Activated CD4-positive, alpha-beta T cell treated with anti-CD3 and anti-CD28 coated beads for 48 hours (primary cell): ENCODE measurements at regions not wholly inside any gene's neighbourhood (a gene's known extent, or its start where the extent isn't known, plus 50 kb on each side); places are given as distances from the start of the nearest gene placed in this dataset.
"Not testable (repeated sequence)": the region's sequence is repeated elsewhere in the genome, so short reads cannot be mapped to it uniquely, and the experiment has no call there.

Experiments used
- DNase-seq: peaks from one replicate; pipeline ENCODE4 v3.0.0-alpha.2; 2020

- DNase-seq = no peak
Observed at GRCh38 chr6:44036699-44037101, 90.6 kb downstream of the MRPL14 start.

DNA sequence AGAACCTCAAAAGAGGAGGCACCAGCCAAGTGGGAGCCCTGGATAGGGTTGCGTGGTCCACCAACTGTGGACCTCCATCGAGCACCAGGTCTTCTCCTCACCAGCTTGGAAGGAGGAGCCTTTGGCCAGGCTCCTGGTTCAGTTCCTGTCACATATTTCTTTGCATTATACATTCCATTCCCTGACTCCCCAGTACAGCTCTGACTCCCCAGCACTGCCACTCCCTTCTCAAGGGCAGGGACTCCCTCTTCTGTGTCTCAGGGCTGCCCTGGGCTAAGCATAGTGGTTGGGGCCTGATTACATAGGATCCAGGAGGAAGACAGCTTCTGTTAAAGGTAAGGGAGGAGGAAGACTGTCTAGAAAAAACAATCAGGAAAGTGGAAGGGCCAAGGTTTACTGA lies 91.1 kb downstream of the MRPL14 start:
- no peak for DNase-seq

- DNase-seq = no peak
Observed at GRCh38 chr6:44035621-44036020, 91.6 kb downstream of the MRPL14 start.

- DNase-seq = no peak
Observed at GRCh38 chr6:44034931-44035345, 92.3 kb downstream of the MRPL14 start.

- no peak for DNase-seq
Observed at GRCh38 chr6:44034391-44034861, 92.8 kb downstream of the MRPL14 start.

GRCh38 chr6:44030812-44031454 lies 96.3 kb downstream of the MRPL14 start:
- DNase-seq = no peak

- DNase-seq = no peak
Observed at GRCh38 chr6:44029444-44030185, 97.6 kb downstream of the MRPL14 start.

DNA sequence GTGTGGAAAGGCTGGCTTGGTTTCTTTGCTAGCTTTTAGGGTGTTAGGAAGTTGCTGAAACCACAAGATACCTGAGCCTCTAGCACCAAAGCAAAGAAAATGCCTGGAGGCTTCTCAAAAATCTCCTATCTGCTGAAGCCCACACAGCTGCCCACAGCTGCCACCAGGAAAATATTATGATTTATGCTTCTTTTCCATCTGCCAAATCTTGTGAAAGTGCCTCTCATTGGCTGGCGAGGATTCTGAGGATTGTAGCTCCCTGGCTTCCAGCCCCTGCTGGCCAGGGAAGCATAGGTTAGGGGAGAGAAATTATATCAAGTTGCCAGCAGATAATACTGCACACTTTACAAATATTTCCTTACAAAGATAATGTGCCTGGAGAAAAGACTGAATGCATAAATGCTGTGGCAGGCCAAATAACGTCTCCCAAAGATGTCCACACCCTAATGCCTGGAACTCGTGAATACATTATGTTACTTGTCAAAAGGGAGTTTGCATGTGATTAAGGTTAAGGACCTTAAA lies 98.4 kb downstream of the MRPL14 start:
- DNase-seq = no peak

DNA sequence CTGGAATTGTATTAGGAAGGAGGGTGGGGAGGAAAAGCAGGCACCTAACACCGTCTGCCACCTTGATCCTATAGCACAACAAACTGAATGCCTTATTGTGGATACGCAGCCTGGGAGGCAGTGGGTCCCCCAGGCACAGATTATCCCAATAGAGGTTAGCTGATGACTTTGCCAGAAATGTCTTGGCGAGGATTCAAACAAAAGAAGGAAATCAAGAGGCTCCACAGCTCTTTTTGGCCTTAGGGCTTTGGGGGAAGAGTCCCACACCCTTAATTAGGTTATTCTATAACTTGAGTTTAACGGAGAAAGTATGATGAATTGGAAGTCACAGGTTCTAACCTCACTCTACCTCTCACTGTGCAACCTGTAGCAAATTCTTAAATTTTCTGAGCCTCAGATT lies 102.0 kb downstream of the MRPL14 start:
- DNase-seq = no peak

- no peak for DNase-seq
Observed at GRCh38 chr6:44024574-44025219, 102.6 kb downstream of the MRPL14 start.

DNA sequence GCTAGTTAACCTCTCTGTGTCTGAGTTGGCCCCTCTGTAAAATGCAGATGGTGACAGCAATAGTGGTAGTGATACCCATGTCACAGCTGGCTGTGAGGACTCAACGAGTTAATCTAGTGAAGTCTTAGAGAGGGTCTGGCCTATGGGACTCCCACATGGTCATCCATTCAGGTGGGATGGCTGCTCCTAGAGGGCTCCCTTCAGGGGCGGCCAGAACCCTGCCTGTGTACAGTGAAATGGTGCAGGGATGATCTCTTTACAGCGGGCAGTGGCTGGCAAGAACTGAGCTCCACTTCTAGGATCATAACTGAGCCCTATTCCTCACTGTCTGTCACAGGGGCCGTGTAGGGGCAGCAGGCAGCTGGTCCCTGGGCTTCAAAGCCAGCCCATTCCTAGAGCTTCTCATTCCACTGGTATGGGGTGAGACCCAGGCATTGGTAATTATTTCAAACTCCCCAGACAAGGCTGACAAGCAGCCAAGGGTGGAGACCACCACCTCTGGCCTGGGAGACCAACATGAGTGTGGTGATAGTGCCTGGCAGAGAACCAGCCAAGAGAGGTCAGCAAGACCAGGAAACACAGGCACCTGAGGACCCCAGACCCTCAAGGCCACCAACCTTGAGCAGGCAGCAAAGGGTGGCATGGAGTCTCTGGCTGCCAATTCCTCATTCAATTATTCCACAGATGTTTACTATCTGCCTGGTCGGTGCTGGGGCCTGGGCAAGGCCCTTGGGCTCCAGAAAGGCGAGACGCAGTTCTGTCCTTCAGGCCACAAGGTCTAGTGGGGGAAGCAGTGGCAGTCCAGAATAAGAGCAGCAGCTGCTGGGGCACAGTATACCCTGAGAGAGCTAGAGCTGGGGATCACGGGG lies 103.4 kb downstream of the MRPL14 start:
- no peak for DNase-seq

DNA sequence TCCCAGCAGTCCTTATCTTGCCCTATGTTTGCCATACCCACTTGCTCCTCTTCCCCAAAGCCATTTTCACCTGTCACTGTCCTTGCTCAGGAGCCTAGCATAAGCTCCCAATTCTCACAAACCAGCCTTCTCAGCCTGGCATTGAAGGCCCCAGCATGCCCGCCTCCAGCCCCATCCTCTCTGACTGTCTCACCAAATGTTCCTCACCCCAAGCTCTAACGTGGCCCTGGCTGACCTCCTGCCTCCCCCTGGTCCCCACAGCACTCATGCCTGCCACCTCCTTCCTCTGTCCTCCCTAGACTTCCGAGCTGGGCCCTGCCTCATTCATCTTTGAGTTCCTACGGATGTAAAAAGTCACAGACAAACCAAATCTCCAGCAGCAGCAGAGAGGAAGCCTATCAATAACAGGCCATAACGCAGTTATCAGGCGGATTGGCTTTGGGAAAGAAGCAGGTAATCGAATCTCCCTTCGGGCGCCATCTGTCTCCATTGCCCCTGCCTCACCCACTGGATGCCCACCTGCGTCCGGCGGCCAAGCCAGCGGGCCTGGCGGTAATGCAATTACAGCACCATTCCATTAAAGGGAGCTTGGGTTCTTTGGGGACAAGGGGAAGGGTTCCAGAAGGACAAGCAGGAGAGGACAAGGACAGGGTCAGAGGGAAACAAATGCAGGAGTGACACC lies 104.4 kb downstream of the MRPL14 start:
- no peak for DNase-seq

- DNase-seq = no peak
Observed at GRCh38 chr6:44022296-44022661, 105.0 kb downstream of the MRPL14 start.

GRCh38 chr6:44021589-44022295 lies 105.5 kb downstream of the MRPL14 start:
- DNase-seq = no peak

DNA sequence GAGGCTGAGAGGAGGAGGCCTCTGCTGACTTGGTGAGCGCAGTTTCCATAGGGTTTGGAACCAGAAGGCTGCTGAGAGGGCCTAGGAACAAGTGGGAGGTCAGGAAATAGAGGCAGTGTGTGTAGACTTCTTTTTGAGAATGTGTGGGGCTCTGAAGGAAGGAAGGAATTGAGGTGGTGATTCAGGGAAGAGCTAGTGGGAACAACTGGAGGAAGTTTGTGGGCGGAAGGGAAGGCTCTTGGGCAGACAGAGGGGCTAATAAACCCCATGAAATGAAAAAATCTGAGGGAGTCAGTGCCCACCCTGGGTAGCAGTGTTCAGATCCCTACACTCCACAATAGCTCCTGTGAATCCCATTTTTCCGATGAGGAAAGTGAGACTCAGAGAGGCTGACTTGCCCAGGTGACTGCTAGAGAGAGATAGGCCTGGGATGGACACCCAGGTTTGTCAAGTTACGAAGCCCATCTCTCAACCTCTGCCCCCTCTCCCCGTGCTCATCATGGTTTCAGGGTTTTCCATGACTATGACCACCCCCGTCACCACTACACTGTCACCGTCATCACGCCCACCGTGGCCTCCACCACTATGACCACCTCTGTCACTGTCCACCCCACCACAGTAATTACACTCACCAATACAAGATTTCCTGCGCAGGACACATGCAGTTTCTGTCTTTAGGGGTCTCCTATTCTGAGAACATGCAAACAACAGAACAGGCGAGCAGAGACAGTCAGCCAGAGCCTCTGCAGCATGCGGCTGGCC lies 106.4 kb downstream of the MRPL14 start:
- no peak for DNase-seq

DNA sequence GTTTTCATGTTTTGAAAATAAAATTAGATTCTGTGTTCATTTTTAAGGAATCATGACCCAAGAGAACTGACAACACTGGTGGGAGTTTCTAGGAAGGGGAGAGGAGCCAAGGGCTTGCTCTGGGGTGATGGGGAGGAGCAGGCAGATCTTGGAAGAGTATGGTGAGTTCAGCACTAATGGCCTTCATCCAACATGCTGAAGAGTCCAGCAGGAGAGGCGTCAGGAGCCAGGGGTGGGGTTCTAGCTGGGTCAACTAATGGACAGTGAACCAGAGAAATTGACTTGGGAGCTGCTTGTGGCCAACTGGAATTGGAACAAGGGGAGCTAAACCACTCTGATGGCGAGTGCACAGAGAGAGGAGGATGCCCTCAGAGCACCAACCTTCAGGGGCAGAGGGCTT lies 107.1 kb downstream of the MRPL14 start:
- no peak for DNase-seq

DNA sequence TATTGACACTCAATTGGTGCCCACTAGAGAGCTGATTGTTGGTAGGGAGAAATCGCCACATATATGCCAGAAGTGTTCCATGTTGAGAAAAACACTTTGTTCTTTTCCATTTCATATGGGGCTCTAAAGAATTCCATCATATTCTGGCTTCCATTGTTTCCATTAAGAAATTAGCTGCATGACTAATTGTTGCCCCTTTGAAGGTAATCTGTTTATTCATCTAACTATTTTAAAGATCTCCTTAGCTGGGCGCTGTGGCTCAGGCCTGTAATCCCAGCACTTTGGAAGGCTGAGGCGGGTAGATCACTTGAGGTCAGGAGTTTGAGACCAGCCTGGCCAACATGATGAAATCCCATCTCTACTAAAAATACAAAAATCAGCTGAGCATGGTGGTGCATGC lies 109.9 kb downstream of the MRPL14 start:
- DNase-seq = not testable (repeated sequence)

- no peak for DNase-seq
Observed at GRCh38 chr6:44016131-44016870, 111.0 kb downstream of the MRPL14 start.

DNA sequence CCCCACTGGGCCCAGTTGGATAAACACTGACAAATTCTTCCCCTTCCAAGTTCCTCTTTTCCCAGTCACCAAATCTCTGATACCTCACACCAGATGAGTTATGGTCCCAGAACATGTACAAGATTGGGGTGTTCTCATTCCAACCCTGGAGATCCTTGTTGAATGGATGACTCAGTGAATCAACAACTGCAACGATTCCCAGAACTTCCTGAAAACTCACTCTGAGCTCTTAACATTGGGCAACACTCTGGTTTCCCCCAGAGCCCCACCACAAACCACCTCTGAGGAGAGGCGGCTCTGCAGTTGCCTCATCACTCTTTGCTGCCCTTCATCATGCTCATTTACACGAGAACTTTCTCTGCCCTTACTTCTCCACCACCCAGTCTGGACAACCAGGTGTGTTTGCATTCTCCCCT lies 115.2 kb downstream of the MRPL14 start:
- no peak for DNase-seq

DNA sequence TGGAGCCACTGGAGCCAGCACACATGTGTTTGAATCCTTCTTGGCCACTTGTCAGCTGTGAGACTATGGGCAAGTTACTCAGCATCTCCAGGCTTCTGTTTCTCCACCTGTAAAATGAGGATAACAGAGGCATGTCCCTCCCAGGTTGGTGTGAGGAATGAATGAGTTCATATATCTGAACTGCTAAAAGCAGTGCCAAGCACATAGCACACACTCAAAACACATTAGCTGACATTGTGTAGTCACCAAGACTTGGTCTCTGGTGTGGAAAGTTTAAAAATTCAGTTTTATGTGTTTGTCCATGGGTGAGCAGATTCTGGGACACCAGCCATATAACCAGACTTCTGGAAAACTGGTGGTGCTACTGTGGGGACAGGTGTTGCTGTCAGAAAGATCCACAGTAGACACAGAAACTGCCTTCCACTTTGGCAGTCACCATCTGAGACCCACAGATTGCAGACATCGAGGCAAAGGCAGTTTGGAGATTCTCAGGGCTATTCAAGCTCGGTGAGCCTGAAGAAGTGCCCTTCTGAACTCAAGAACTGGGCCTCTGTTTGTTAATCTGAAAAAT lies 115.8 kb downstream of the MRPL14 start:
- DNase-seq = no peak
